ENCODE measurements at regions not wholly inside any gene's neighbourhood (a gene's known extent, or its start where the extent isn't known, plus 50 kb on each side); places are given as distances from the start of the nearest gene placed in this dataset.

- no peak for TF ChIP-seq POLR2AphosphoS5 (IDR thresholded peaks at IDR 0.05; ENCODE audit: low read depth, low read length)
- no peak for TF ChIP-seq FOXP2 (optimal IDR thresholded peaks at IDR 0.05; ENCODE audit: borderline replicate concordance, extremely low read depth, extremely low read length, insufficient read depth)
- TF ChIP-seq TAF1 (IDR thresholded peaks at IDR 0.05; ENCODE audit: borderline replicate concordance, insufficient read depth, low read length) = no peak
- TF ChIP-seq SIN3A (IDR thresholded peaks at IDR 0.05; ENCODE audit: borderline replicate concordance, insufficient read depth, low read length) = no peak
- TF ChIP-seq, protein P1, sequence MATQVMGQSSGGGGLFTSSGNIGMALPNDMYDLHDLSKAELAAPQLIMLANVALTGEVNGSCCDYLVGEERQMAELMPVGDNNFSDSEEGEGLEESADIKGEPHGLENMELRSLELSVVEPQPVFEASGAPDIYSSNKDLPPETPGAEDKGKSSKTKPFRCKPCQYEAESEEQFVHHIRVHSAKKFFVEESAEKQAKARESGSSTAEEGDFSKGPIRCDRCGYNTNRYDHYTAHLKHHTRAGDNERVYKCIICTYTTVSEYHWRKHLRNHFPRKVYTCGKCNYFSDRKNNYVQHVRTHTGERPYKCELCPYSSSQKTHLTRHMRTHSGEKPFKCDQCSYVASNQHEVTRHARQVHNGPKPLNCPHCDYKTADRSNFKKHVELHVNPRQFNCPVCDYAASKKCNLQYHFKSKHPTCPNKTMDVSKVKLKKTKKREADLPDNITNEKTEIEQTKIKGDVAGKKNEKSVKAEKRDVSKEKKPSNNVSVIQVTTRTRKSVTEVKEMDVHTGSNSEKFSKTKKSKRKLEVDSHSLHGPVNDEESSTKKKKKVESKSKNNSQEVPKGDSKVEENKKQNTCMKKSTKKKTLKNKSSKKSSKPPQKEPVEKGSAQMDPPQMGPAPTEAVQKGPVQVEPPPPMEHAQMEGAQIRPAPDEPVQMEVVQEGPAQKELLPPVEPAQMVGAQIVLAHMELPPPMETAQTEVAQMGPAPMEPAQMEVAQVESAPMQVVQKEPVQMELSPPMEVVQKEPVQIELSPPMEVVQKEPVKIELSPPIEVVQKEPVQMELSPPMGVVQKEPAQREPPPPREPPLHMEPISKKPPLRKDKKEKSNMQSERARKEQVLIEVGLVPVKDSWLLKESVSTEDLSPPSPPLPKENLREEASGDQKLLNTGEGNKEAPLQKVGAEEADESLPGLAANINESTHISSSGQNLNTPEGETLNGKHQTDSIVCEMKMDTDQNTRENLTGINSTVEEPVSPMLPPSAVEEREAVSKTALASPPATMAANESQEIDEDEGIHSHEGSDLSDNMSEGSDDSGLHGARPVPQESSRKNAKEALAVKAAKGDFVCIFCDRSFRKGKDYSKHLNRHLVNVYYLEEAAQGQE (IDR thresholded peaks at IDR 0.05; ENCODE audit: insufficient read depth in 1 of 2, low read depth in 2 of 2, low read length in 2 of 2) = no peak
These were observed 1093.2 kb downstream of the ADGRL2 start for GRCh38 chr1:82893712-82894470.

- no peak for TF ChIP-seq TAF1 (IDR thresholded peaks at IDR 0.05; ENCODE audit: borderline replicate concordance, insufficient read depth, low read length)
- TF ChIP-seq FOXP2 (optimal IDR thresholded peaks at IDR 0.05; ENCODE audit: borderline replicate concordance, extremely low read depth, extremely low read length, insufficient read depth) = no peak
- no peak for TF ChIP-seq POLR2AphosphoS5 (IDR thresholded peaks at IDR 0.05; ENCODE audit: low read depth, low read length)
- no peak for TF ChIP-seq SIN3A (IDR thresholded peaks at IDR 0.05; ENCODE audit: borderline replicate concordance, insufficient read depth, low read length)
- TF ChIP-seq, protein P1 (IDR thresholded peaks at IDR 0.05; ENCODE audit: insufficient read depth in 1 of 2, low read depth in 2 of 2, low read length in 2 of 2) = no peak
These were observed 1079.8 kb downstream of the ADGRL2 start for GRCh38 chr1:82880506-82880905.

DNA sequence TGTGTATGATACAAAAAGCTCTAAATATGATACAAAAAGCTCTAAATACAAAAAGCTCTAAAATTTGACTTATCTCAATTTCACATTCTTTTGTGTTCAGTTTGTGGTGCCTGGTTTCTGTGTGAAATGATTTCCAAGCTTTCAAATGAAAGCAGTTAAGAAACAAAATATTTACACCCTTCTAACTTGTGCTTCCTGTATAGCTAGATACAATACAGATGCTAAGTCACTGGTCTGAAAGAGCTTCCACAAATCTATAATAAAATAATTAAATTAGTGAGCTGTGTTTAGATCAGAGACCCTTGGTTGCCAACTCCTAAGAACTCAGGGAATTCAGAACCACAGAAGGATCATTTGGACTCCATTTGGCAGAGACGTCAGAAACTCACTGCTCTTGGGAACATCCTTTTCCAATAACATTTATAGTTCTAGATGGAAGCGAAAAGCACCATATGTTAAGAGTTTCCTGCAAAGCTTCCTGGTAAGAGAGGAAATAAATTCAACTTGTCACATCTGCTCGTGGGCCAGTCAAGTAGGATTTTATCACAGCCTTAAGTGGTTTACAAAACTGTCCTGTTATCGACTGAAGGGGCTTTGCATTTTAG lies 1079.1 kb downstream of the ADGRL2 start:
- no peak for TF ChIP-seq POLR2AphosphoS5 (IDR thresholded peaks at IDR 0.05; ENCODE audit: low read depth, low read length)
- no peak for TF ChIP-seq TAF1 (IDR thresholded peaks at IDR 0.05; ENCODE audit: borderline replicate concordance, insufficient read depth, low read length)
- TF ChIP-seq FOXP2 (optimal IDR thresholded peaks at IDR 0.05; ENCODE audit: borderline replicate concordance, extremely low read depth, extremely low read length, insufficient read depth) = no peak
- TF ChIP-seq SIN3A (IDR thresholded peaks at IDR 0.05; ENCODE audit: borderline replicate concordance, insufficient read depth, low read length) = no peak
- TF ChIP-seq, protein P1 (IDR thresholded peaks at IDR 0.05; ENCODE audit: insufficient read depth in 1 of 2, low read depth in 2 of 2, low read length in 2 of 2) = no peak

DNA sequence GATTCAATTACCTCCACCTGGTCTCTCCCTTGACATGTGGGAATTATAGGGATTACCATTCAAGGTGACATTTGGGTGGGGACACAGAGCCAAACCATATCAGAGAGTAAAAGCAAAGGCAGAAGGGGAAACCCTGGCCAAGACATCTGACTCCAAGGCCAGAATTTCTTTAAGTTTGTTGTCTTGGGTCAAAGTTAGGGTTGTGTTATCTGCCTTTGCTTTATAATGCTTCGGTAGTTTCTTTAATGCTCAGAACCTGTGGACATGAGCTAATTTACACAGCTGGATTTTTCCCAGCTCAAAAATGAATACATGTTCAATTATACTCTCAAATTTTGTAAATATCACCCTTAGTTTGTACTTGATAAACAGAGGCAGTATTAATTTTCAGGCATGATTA lies 1074.4 kb downstream of the ADGRL2 start:
- TF ChIP-seq SIN3A (IDR thresholded peaks at IDR 0.05; ENCODE audit: borderline replicate concordance, insufficient read depth, low read length) = no peak

DNA sequence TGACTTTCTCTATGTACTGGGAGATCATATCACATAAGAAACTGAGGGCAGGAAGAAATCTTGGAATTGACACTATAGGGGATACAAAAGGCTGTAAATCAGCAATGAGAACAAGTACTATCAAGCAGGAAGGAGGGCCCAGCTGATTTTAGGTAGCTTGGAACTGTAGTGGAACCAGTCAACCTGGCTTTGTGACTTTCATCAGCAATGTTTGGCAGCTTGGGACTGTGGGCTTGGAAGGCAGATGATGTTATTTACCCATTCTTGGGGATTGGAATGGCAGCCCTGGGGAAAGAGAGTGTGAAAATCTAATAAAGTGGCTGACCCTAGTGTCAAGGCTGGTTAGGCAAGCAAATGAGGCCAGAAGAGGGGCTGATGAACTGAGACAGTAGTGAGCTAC lies 1073.3 kb downstream of the ADGRL2 start:
- TF ChIP-seq FOXP2 (optimal IDR thresholded peaks at IDR 0.05; ENCODE audit: borderline replicate concordance, extremely low read depth, extremely low read length, insufficient read depth) (no peak), SIN3A (IDR thresholded peaks at IDR 0.05; ENCODE audit: borderline replicate concordance, insufficient read depth, low read length) (no peak), POLR2AphosphoS5 (IDR thresholded peaks at IDR 0.05; ENCODE audit: low read depth, low read length) (no peak)
- TF ChIP-seq, protein P1 (IDR thresholded peaks at IDR 0.05; ENCODE audit: insufficient read depth in 1 of 2, low read depth in 2 of 2, low read length in 2 of 2) = no peak
